GM12892 (cell line): ENCODE measurements at regions not wholly inside any gene's neighbourhood (a gene's known extent, or its start where the extent isn't known, plus 50 kb on each side); places are given as distances from the start of the nearest gene placed in this dataset.

Source experiments
- POLR2A ChIP-seq: IDR thresholded peaks from 2 replicates; pipeline ENCODE4 v1.6.1; 2011; ENCODE audit warnings: low read depth, low read length, control low read depth
- POLR2AphosphoS5 ChIP-seq: IDR thresholded peaks from 2 replicates; pipeline ENCODE4 v1.6.1; 2011; ENCODE audit warnings: low read depth, low read length, control low read depth

- TF ChIP-seq POLR2A (no peak), POLR2AphosphoS5 (no peak)
These were observed 137.0 kb downstream of the SNX19 start for GRCh38 chr11:130779267-130779666.
